Chondrocyte (in vitro differentiated cells): ENCODE measurements at regions not wholly inside any gene's neighbourhood (a gene's known extent, or its start where the extent isn't known, plus 50 kb on each side); places are given as distances from the start of the nearest gene placed in this dataset.

ENCODE experiments used
- DNase-seq: peaks from one replicate; pipeline ENCODE4 v3.0.0; 2021; ENCODE audit warnings: mixed read lengths, low spot score
- H3K27ac Mint-ChIP-seq: one replicate; pipeline ENCODE4 v1.8.0; 2021; ENCODE audit warnings: mild to moderate bottlenecking, moderate library complexity, mixed read lengths; ENCODE audit not compliant: unreplicated experiment
- H3K27me3 Mint-ChIP-seq: 2 replicates; pipeline ENCODE4 v1.8.0; 2021; ENCODE audit warnings: low read depth, mixed read lengths
- H3K36me3 Mint-ChIP-seq: 2 replicates; pipeline ENCODE4 v1.8.0; 2021; ENCODE audit warnings: low read depth, mixed read lengths
- H3K4me1 Mint-ChIP-seq: 2 replicates; pipeline ENCODE4 v1.8.0; 2021; ENCODE audit warnings: low read depth, mild to moderate bottlenecking, mixed read lengths
- H3K4me3 Mint-ChIP-seq: one replicate; pipeline ENCODE4 v1.8.0; 2021; ENCODE audit warnings: mild to moderate bottlenecking, moderate library complexity, mixed read lengths; ENCODE audit not compliant: unreplicated experiment
- H3K9me3 Mint-ChIP-seq: 2 replicates; pipeline ENCODE4 v1.8.0; 2021; ENCODE audit warnings: low read depth, mixed read lengths
- CTCF ChIP-seq: fragments of 200-600 bp; sonication (generic); IDR thresholded peaks from 2 replicates; pipeline ENCODE4 v1.5.0; 2021; ENCODE audit warnings: antibody characterized with exemption, mild to moderate bottlenecking, moderate library complexity

GRCh38 chr15:39051626-39052322 is 487.2 kb upstream of the RASGRP1 start:
- Mint-ChIP-seq H3K36me3 (peaks cover 7% of the 10 kb centered on the region), H3K27me3 (no peaks in the 10 kb centered on the region), H3K4me1 (no peaks in the 10 kb centered on the region), H3K4me3 (no peak overlapping the region), H3K9me3 (peaks cover 18% of the 10 kb centered on the region), H3K27ac (no peak overlapping the region)
- DNase-seq, result no peak
- no peak for TF ChIP-seq CTCF

- H3K27me3 Mint-ChIP-seq, result no peaks in the 10 kb centered on the region
- peaks cover 18% of the 10 kb centered on the region for H3K9me3 Mint-ChIP-seq
Measured at GRCh38 chr15:39052323-39052705, 487.7 kb upstream of the RASGRP1 start.

GRCh38 chr15:39053480-39053879 is 488.9 kb upstream of the RASGRP1 start:
- H3K36me3 Mint-ChIP-seq, result peaks cover 7% of the 10 kb centered on the region
- H3K27me3 Mint-ChIP-seq, result no peaks in the 10 kb centered on the region
- TF ChIP-seq CTCF, result no peak
- H3K4me3 Mint-ChIP-seq, result no peak overlapping the region
- H3K9me3 Mint-ChIP-seq, result peaks cover 18% of the 10 kb centered on the region
- DNase-seq, result no peak
- no peaks in the 10 kb centered on the region for H3K4me1 Mint-ChIP-seq
- no peak overlapping the region for H3K27ac Mint-ChIP-seq

More at GRCh38 chr15:39052323-39052705, 487.7 kb upstream of the RASGRP1 start:
- no peak for TF ChIP-seq CTCF
- Mint-ChIP-seq H3K4me3 (no peak overlapping the region), H3K4me1 (no peaks in the 10 kb centered on the region), H3K36me3 (peaks cover 7% of the 10 kb centered on the region), H3K27ac (no peak overlapping the region)
- no peak for DNase-seq

DNA sequence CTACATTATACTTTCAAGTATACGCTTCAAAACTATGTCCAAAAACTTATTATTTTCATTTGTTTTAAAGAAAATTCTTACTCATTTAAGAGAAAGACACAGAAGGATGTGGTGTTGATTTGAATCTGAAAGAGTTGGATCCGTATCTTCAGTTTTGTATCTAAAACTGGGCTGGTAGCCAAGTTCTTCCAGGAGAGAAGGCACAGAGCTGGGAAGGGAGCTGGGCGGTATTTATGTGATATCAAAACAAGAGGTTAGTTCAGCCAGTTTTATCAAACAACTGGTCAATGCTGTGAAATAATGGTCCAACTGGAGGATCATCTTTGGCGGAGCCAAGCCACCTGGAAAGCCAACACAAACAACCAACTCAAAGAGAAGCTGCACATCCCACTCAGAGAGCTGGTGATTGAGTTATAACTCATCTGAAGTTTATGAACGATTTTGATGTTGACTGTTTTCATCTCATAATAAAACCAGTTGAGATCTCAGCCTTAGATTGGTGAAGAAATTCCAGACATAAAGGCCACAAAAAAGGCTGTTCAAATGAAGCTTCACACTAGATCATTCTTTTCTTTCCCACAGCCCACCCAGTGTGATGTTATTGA is 489.6 kb upstream of the RASGRP1 start:
- no peaks in the 10 kb centered on the region for H3K27me3 Mint-ChIP-seq
- no peak for DNase-seq
- no peaks in the 10 kb centered on the region for H3K4me1 Mint-ChIP-seq
- no peak overlapping the region for H3K27ac Mint-ChIP-seq
- H3K36me3 Mint-ChIP-seq, result peaks cover 6% of the 10 kb centered on the region
- peaks cover 12% of the 10 kb centered on the region for H3K9me3 Mint-ChIP-seq
- TF ChIP-seq CTCF, result no peak
- no peak overlapping the region for H3K4me3 Mint-ChIP-seq

DNA sequence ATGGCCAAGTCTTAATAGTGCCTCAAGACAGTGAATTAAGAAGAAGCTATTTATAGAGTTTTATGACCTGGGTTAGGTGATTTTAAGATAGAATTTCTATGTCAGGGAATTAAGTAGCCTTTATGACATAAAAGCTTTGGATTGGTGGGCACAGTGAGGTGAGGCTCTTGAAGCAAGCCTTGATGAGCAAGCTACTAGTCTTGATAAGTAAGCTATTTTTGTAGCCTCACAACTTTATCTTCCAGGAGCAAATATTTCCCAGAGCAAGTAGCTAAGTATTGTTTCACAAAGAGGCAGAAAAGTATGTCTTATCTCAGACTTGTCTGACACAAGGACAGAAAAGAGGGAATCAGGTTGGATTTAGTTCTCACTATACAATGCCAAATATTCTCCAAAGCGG is 491.7 kb upstream of the RASGRP1 start:
- Mint-ChIP-seq H3K27me3 (no peaks in the 10 kb centered on the region), H3K27ac (no peak overlapping the region), H3K4me3 (no peak overlapping the region), H3K36me3 (no peaks in the 10 kb centered on the region), H3K4me1 (no peaks in the 10 kb centered on the region), H3K9me3 (no peaks in the 10 kb centered on the region)
- no peak for DNase-seq
- no peak for TF ChIP-seq CTCF
